HEK293 (cell line): ENCODE measurements at regions not wholly inside any gene's neighbourhood (a gene's known extent, or its start where the extent isn't known, plus 50 kb on each side); places are given as distances from the start of the nearest gene placed in this dataset.

Experiments used
- CTCF ChIA-PET: fragments of 350-600 bp; formaldehyde crosslinking; extraction: SDS; loops from one replicate; lab custom pipeline; 2021; ENCODE audit warnings: antibody characterized with exemption; lab: Yijun Ruan, JAX
- POLR2A ChIA-PET: fragments of 300-600 bp; formaldehyde crosslinking; extraction: SDS; loops from one replicate; lab custom pipeline; 2020; ENCODE audit warnings: antibody characterized with exemption, inconsistent platforms; lab: Yijun Ruan, JAX
- H3K27ac ChIP-seq: fragments of 200-500 bp; sonication (Bioruptor generic); 2 replicates; pipeline ENCODE4 v1.5.1; 2014; ENCODE audit warnings: low read depth, low read length, control low read depth, inconsistent platforms; ENCODE audit errors: extremely low read depth
- H3K36me3 ChIP-seq, 2 experiments: fragments of 200-500 bp in 1 of 2; sonication (Bioruptor generic) in 1 of 2; 1 replicate in 1 of 2; 2 replicates in 1 of 2; pipeline ENCODE4 v1.5.1; 2014 to 2017; ENCODE audit warnings: inconsistent platforms in 2 of 2, low read length in 2 of 2; ENCODE audit not compliant: control insufficient read depth in 2 of 2, insufficient read depth in 1 of 2
- H3K4me1 ChIP-seq: fragments of 200-500 bp; sonication (Bioruptor generic); 2 replicates; pipeline ENCODE4 v1.5.1; 2014; ENCODE audit warnings: mild to moderate bottlenecking, low read length, inconsistent platforms; ENCODE audit not compliant: control insufficient read depth, insufficient read depth
- H3K4me3 ChIP-seq: 2 replicates; pipeline ENCODE4 v1.5.1; 2011; ENCODE audit warnings: low read depth, mild to moderate bottlenecking, control low read depth, low read length, moderate library complexity
- H3K9me3 ChIP-seq: fragments of 200-500 bp; sonication (Bioruptor generic); 2 replicates; pipeline ENCODE4 v1.5.1; 2014; ENCODE audit warnings: low read depth, low read length, inconsistent platforms; ENCODE audit not compliant: control insufficient read depth, insufficient read depth
- BCL11A ChIP-seq: fragments of 450-650 bp; formaldehyde crosslinking; IDR thresholded peaks from 2 replicates; pipeline ENCODE4 v1.5.1; 2016; ENCODE audit warnings: low read depth, missing biosample characterization, missing genetic modification characterization
- KLF7 ChIP-seq: fragments of 450-650 bp; formaldehyde crosslinking; IDR thresholded peaks from 2 replicates; pipeline ENCODE4 v1.5.1; 2016; ENCODE audit warnings: missing biosample characterization, missing genetic modification characterization, borderline replicate concordance
- OSR2 ChIP-seq: fragments of 450-650 bp; formaldehyde crosslinking; IDR thresholded peaks from 2 replicates; pipeline ENCODE4 v1.5.1; 2016; ENCODE audit warnings: missing biosample characterization, missing genetic modification characterization
- PRDM1 ChIP-seq: fragments of 450-650 bp; formaldehyde crosslinking; IDR thresholded peaks from 2 replicates; pipeline ENCODE4; 2016; ENCODE audit warnings: missing biosample characterization, missing genetic modification characterization
- SALL2 ChIP-seq: fragments of 450-650 bp; formaldehyde crosslinking; IDR thresholded peaks from 2 replicates; pipeline ENCODE4 v1.5.0; 2017; ENCODE audit warnings: missing biosample characterization, mild to moderate bottlenecking, missing genetic modification characterization, borderline replicate concordance
- SCRT2 ChIP-seq: fragments of 450-650 bp; formaldehyde crosslinking; IDR thresholded peaks from 2 replicates; pipeline ENCODE4 v1.5.1; 2016; ENCODE audit warnings: missing biosample characterization, missing genetic modification characterization
- ZNF112 ChIP-seq: fragments of 450-650 bp; formaldehyde crosslinking; IDR thresholded peaks from 2 replicates; pipeline ENCODE4 v1.5.0; 2017; ENCODE audit warnings: missing biosample characterization, missing genetic modification characterization
- ZNF133 ChIP-seq: fragments of 450-650 bp; formaldehyde crosslinking; IDR thresholded peaks from 2 replicates; pipeline ENCODE4 v1.5.1; 2016; ENCODE audit warnings: missing biosample characterization, missing genetic modification characterization
- ZNF223 ChIP-seq: fragments of 450-650 bp; formaldehyde crosslinking; IDR thresholded peaks from 2 replicates; pipeline ENCODE4 v1.5.1; 2016; ENCODE audit warnings: missing biosample characterization, missing genetic modification characterization
- ZNF324 ChIP-seq: fragments of 450-650 bp; formaldehyde crosslinking; IDR thresholded peaks from 2 replicates; pipeline ENCODE4 v1.5.1; 2016; ENCODE audit warnings: missing biosample characterization, missing genetic modification characterization
- ZNF341 ChIP-seq: fragments of 450-650 bp; formaldehyde crosslinking; IDR thresholded peaks from 2 replicates; pipeline ENCODE4; 2016; ENCODE audit warnings: low read depth, missing biosample characterization, missing genetic modification characterization
- ZNF473 ChIP-seq: fragments of 450-650 bp; formaldehyde crosslinking; IDR thresholded peaks from 2 replicates; pipeline ENCODE4 v1.5.1; 2017; ENCODE audit warnings: missing biosample characterization, missing genetic modification characterization
- ZNF501 ChIP-seq: fragments of 450-650 bp; formaldehyde crosslinking; IDR thresholded peaks from 2 replicates; pipeline ENCODE4 v1.5.1; 2016; ENCODE audit warnings: missing biosample characterization, missing genetic modification characterization
- ZNF529 ChIP-seq: fragments of 450-650 bp; formaldehyde crosslinking; IDR thresholded peaks from 2 replicates; pipeline ENCODE4 v1.5.1; 2017; ENCODE audit warnings: missing genetic modification characterization, missing biosample characterization; ENCODE audit not compliant: insufficient replicate concordance
- ZNF670 ChIP-seq: fragments of 450-650 bp; formaldehyde crosslinking; IDR thresholded peaks from 2 replicates; pipeline ENCODE4 v1.5.1; 2016; ENCODE audit warnings: missing biosample characterization, missing genetic modification characterization, low read depth
- ZNF747 ChIP-seq: fragments of 450-650 bp; formaldehyde crosslinking; IDR thresholded peaks from 2 replicates; pipeline ENCODE4 v1.5.1; 2016; ENCODE audit warnings: missing biosample characterization, missing genetic modification characterization
- ZNF792 ChIP-seq: fragments of 450-650 bp; formaldehyde crosslinking; IDR thresholded peaks from 2 replicates; pipeline ENCODE4 v1.5.1; 2016; ENCODE audit warnings: missing biosample characterization, missing genetic modification characterization
- ZXDB ChIP-seq: fragments of 450-650 bp; formaldehyde crosslinking; IDR thresholded peaks from 2 replicates; pipeline ENCODE4 v1.5.1; 2016; ENCODE audit warnings: missing biosample characterization, missing genetic modification characterization
- TF ChIP-seq, protein P1 (sequence below): fragments of 450-650 bp; formaldehyde crosslinking; IDR thresholded peaks from 2 replicates; pipeline ENCODE4 v1.5.1; 2017; ENCODE audit warnings: missing biosample characterization, mild to moderate bottlenecking, missing genetic modification characterization, moderate library complexity
- TF ChIP-seq, protein P2 (sequence below): fragments of 450-650 bp; formaldehyde crosslinking; IDR thresholded peaks from 2 replicates; pipeline ENCODE4 v1.5.1; 2016; ENCODE audit warnings: missing biosample characterization, missing genetic modification characterization, borderline replicate concordance
- TF ChIP-seq, protein P3 (sequence below): fragments of 450-650 bp; formaldehyde crosslinking; IDR thresholded peaks from 2 replicates; pipeline ENCODE4 v1.5.1; 2016; ENCODE audit warnings: missing biosample characterization, missing genetic modification characterization
- TF ChIP-seq, protein P4 (sequence below): fragments of 450-650 bp; formaldehyde crosslinking; IDR thresholded peaks from 2 replicates; pipeline ENCODE4 v1.5.1; 2017; ENCODE audit warnings: missing biosample characterization, missing genetic modification characterization
- TF ChIP-seq, protein P5 (sequence below): fragments of 450-650 bp; formaldehyde crosslinking; IDR thresholded peaks from 2 replicates; pipeline ENCODE4 v1.5.1; 2016; ENCODE audit warnings: missing biosample characterization, missing genetic modification characterization

DNA sequence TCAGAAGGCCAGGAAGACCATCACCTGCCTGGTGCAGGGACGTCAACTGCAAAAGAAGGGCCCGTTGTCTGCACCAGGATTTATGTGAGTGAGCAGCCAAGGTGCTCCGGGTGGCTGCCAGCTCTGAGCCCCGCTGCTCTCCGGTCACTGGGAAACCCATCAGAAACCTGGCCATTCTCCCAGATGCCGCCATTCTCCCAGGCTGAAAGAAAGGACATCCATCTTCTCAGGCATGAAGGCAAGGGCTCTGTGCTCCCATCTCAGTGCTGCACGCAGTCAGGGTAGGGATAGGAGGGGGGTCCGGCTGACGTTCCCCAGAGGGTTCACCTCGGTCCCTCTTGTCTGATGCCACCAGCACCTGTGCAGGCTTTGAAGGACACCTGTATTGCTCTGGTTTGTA is 158.4 kb downstream of the ERCC6L2 start:
- CTCF ChIA-PET: interaction anchor here (0.7 kb wide), 1 partner anchor 661 kb away, joined by 3 read pairs; no protein-coding TSS in a partner anchor
- Histone ChIP-seq H3K4me1 (peaks cover 10% of the 10 kb centered on the region), H3K27ac (no peak overlapping the region), H3K9me3 (no peaks in the 10 kb centered on the region), H3K4me3 (no peak overlapping the region), H3K36me3 (no peaks in the 10 kb centered on the region)
- TF ChIP-seq SCRT2 (no peak), ZNF670 (tag by site-specific recombination) (no peak), ZNF324 (tag by site-specific recombination) (no peak), ZXDB (tag by site-specific recombination) (no peak), ZNF529 (tag by site-specific recombination) (no peak), ZNF223 (tag by site-specific recombination) (no peak), ZNF747 (tag by site-specific recombination) (no peak)
- TF ChIP-seq, protein P1, sequence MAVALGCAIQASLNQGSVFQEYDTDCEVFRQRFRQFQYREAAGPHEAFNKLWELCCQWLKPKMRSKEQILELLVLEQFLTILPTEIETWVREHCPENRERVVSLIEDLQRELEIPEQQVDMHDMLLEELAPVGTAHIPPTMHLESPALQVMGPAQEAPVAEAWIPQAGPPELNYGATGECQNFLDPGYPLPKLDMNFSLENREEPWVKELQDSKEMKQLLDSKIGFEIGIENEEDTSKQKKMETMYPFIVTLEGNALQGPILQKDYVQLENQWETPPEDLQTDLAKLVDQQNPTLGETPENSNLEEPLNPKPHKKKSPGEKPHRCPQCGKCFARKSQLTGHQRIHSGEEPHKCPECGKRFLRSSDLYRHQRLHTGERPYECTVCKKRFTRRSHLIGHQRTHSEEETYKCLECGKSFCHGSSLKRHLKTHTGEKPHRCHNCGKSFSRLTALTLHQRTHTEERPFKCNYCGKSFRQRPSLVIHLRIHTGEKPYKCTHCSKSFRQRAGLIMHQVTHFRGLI (tag by site-specific recombination): no peak
- TF ChIP-seq, protein P2, sequence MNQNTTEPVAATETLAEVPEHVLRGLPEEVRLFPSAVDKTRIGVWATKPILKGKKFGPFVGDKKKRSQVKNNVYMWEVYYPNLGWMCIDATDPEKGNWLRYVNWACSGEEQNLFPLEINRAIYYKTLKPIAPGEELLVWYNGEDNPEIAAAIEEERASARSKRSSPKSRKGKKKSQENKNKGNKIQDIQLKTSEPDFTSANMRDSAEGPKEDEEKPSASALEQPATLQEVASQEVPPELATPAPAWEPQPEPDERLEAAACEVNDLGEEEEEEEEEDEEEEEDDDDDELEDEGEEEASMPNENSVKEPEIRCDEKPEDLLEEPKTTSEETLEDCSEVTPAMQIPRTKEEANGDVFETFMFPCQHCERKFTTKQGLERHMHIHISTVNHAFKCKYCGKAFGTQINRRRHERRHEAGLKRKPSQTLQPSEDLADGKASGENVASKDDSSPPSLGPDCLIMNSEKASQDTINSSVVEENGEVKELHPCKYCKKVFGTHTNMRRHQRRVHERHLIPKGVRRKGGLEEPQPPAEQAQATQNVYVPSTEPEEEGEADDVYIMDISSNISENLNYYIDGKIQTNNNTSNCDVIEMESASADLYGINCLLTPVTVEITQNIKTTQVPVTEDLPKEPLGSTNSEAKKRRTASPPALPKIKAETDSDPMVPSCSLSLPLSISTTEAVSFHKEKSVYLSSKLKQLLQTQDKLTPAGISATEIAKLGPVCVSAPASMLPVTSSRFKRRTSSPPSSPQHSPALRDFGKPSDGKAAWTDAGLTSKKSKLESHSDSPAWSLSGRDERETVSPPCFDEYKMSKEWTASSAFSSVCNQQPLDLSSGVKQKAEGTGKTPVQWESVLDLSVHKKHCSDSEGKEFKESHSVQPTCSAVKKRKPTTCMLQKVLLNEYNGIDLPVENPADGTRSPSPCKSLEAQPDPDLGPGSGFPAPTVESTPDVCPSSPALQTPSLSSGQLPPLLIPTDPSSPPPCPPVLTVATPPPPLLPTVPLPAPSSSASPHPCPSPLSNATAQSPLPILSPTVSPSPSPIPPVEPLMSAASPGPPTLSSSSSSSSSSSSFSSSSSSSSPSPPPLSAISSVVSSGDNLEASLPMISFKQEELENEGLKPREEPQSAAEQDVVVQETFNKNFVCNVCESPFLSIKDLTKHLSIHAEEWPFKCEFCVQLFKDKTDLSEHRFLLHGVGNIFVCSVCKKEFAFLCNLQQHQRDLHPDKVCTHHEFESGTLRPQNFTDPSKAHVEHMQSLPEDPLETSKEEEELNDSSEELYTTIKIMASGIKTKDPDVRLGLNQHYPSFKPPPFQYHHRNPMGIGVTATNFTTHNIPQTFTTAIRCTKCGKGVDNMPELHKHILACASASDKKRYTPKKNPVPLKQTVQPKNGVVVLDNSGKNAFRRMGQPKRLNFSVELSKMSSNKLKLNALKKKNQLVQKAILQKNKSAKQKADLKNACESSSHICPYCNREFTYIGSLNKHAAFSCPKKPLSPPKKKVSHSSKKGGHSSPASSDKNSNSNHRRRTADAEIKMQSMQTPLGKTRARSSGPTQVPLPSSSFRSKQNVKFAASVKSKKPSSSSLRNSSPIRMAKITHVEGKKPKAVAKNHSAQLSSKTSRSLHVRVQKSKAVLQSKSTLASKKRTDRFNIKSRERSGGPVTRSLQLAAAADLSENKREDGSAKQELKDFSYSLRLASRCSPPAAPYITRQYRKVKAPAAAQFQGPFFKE: no peak
- TF ChIP-seq, protein P3, sequence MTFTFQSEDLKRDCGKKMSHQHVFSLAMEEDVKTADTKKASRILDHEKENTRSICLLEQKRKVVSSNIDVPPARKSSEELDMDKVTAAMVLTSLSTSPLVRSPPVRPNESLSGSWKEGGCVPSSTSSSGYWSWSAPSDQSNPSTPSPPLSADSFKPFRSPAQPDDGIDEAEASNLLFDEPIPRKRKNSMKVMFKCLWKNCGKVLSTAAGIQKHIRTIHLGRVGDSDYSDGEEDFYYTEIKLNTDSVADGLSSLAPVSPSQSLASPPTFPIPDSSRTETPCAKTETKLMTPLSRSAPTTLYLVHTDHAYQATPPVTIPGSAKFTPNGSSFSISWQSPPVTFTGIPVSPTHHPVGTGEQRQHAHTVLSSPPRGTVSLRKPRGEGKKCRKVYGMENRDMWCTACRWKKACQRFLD (tag by site-specific recombination): no peak
- POLR2A ChIA-PET: no interaction called here

- no peak overlapping the region; the same call in 1 of the 2 replicates for H3K27ac ChIP-seq
- H3K4me1 ChIP-seq: peaks cover 10% of the 10 kb centered on the region
- POLR2A ChIA-PET: no interaction called here
- CTCF ChIA-PET: no interaction called here
- H3K36me3 ChIP-seq: no peaks in the 10 kb centered on the region
- no peak for TF ChIP-seq ZNF112 (tag by site-specific recombination)
- TF ChIP-seq, protein P4, sequence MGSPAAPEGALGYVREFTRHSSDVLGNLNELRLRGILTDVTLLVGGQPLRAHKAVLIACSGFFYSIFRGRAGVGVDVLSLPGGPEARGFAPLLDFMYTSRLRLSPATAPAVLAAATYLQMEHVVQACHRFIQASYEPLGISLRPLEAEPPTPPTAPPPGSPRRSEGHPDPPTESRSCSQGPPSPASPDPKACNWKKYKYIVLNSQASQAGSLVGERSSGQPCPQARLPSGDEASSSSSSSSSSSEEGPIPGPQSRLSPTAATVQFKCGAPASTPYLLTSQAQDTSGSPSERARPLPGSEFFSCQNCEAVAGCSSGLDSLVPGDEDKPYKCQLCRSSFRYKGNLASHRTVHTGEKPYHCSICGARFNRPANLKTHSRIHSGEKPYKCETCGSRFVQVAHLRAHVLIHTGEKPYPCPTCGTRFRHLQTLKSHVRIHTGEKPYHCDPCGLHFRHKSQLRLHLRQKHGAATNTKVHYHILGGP (tag by site-specific recombination): no peak
- no peak for TF ChIP-seq ZNF501 (tag by site-specific recombination)
- TF ChIP-seq BCL11A: no peak
- no peak for TF ChIP-seq PRDM1 (tag by site-specific recombination)
- TF ChIP-seq ZNF341 (tag by site-specific recombination): no peak
- TF ChIP-seq ZNF133 (tag by site-specific recombination): no peak
- no peak for TF ChIP-seq SCRT2
- TF ChIP-seq ZNF792: no peak
- TF ChIP-seq ZNF473 (tag by site-specific recombination): no peak
- TF ChIP-seq KLF7: no peak
- no peak for TF ChIP-seq SALL2 (tag by site-specific recombination)
- no peak for TF ChIP-seq OSR2 (tag by site-specific recombination)
- TF ChIP-seq, protein P5, sequence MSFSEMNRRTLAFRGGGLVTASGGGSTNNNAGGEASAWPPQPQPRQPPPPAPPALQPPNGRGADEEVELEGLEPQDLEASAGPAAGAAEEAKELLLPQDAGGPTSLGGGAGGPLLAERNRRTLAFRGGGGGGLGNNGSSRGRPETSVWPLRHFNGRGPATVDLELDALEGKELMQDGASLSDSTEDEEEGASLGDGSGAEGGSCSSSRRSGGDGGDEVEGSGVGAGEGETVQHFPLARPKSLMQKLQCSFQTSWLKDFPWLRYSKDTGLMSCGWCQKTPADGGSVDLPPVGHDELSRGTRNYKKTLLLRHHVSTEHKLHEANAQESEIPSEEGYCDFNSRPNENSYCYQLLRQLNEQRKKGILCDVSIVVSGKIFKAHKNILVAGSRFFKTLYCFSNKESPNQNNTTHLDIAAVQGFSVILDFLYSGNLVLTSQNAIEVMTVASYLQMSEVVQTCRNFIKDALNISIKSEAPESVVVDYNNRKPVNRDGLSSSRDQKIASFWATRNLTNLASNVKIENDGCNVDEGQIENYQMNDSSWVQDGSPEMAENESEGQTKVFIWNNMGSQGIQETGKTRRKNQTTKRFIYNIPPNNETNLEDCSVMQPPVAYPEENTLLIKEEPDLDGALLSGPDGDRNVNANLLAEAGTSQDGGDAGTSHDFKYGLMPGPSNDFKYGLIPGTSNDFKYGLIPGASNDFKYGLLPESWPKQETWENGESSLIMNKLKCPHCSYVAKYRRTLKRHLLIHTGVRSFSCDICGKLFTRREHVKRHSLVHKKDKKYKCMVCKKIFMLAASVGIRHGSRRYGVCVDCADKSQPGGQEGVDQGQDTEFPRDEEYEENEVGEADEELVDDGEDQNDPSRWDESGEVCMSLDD: no peak
- H3K9me3 ChIP-seq: no peaks in the 10 kb centered on the region
- H3K4me3 ChIP-seq: no peak overlapping the region
Measured at GRCh38 chr9:96031916-96032534, 156.5 kb downstream of the ERCC6L2 start.
